Ascending aorta (tissue), 2 donors: ENCODE measurements at regions not wholly inside any gene's neighbourhood (a gene's known extent, or its start where the extent isn't known, plus 50 kb on each side); places are given as distances from the start of the nearest gene placed in this dataset.

Experiments
- DNase-seq, 2 donors: peaks; one replicate each; pipeline ENCODE4 v3.0.0-alpha.2; 2019; ENCODE audit warnings: low spot score in 2 of 2
- H3K27ac ChIP-seq, 2 donors: fragments of 200-600 bp; sonication (generic); one replicate each; pipeline ENCODE4 v1.5.1; 2016 to 2017; ENCODE audit warnings: mild to moderate bottlenecking in 1 of 2
- H3K27me3 ChIP-seq: fragments of 200-600 bp; sonication (generic); one replicate; pipeline ENCODE4 v1.5.1; 2017
- H3K36me3 ChIP-seq, 2 donors: fragments of 200-600 bp; sonication (generic); one replicate each; pipeline ENCODE4 v1.5.1; 2016
- H3K4me1 ChIP-seq, 2 donors: fragments of 200-600 bp; sonication (generic); one replicate each; pipeline ENCODE4 v1.5.1; 2016 to 2017; ENCODE audit warnings: mild to moderate bottlenecking in 1 of 2
- H3K4me3 ChIP-seq, 2 donors: fragments of 200-600 bp; sonication (generic); one replicate each; pipeline ENCODE4 v1.5.1; 2016 to 2017; ENCODE audit warnings: mild to moderate bottlenecking in 1 of 2
- H3K9me3 ChIP-seq, 2 donors: fragments of 200-600 bp; sonication (generic); one replicate each; pipeline ENCODE4 v1.5.1; 2016
- intact Hi-C: fragments of 100-400 bp; cut with DNase I; formaldehyde crosslinking; loops from one replicate; pipeline ENCODE4 v1.15.1; 2023
- TF ChIP-seq, protein P1 (sequence below), 3 experiments: fragments of 200-600 bp in 2 of 3; fragments of 450-650 bp in 1 of 3; sonication (generic) in 2 of 3; IDR thresholded peaks; one replicate each; pipeline ENCODE4 v1.5.1; 2016 to 2019; ENCODE audit warnings: antibody characterized with exemption in 3 of 3, mild to moderate bottlenecking in 1 of 3, moderate library complexity in 1 of 3

DNA sequence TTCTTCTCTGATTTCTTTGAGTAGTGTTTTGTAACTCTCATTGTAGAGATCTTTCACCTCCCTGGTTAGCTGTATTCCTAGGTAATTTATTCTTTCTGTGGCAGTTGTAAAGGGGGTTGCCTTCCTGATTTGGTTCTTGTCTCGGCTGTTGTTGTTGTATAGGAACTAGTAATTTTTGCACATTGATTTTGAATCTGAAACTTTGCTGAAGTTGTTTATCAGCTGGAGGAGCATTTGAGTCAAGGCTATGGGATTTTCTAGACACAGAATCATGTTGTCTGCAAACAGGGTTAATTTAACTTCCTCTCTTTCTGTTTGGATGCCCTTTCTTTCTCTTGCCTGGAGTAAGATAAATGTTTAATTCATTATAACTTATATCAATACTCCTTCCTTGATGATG, 86.4 kb downstream of the OLIG3 start:
- Histone ChIP-seq H3K27me3 (no peaks in the 10 kb centered on the region), H3K27ac (no peak overlapping the region), H3K4me1 (no peaks in the 10 kb centered on the region), H3K36me3 (no peaks in the 10 kb centered on the region), H3K4me3 (no peak overlapping the region), H3K9me3 (no peaks in the 10 kb centered on the region)
- intact Hi-C loops = no loop called here
- TF ChIP-seq, protein P1, sequence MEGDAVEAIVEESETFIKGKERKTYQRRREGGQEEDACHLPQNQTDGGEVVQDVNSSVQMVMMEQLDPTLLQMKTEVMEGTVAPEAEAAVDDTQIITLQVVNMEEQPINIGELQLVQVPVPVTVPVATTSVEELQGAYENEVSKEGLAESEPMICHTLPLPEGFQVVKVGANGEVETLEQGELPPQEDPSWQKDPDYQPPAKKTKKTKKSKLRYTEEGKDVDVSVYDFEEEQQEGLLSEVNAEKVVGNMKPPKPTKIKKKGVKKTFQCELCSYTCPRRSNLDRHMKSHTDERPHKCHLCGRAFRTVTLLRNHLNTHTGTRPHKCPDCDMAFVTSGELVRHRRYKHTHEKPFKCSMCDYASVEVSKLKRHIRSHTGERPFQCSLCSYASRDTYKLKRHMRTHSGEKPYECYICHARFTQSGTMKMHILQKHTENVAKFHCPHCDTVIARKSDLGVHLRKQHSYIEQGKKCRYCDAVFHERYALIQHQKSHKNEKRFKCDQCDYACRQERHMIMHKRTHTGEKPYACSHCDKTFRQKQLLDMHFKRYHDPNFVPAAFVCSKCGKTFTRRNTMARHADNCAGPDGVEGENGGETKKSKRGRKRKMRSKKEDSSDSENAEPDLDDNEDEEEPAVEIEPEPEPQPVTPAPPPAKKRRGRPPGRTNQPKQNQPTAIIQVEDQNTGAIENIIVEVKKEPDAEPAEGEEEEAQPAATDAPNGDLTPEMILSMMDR (IDR thresholded peaks at IDR 0.05) = no peak
- no peak for DNase-seq

DNA sequence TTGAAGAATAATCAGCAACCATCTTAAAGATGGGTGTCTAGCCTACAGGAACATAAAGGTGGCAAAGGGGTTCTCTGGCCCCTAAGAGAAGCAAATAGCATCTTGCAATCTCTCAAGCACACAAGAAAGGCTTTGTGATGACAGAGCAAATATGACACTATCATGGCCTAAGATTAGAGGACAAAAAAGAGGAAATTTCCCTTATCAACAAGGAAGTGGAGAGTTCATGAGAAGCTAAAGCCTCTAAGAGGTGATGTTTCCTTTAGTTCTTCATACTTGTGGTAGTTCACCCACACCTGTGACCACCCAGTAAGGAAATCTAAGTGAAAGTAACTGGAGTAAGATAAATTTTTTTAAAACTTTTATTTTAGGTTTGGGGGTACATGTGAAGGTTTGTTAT, 88.4 kb downstream of the OLIG3 start:
- Histone ChIP-seq H3K27ac (no peak overlapping the region), H3K9me3 (no peaks in the 10 kb centered on the region), H3K36me3 (no peaks in the 10 kb centered on the region), H3K27me3 (no peaks in the 10 kb centered on the region), H3K4me3 (no peak overlapping the region), H3K4me1 (no peaks in the 10 kb centered on the region)
- DNase-seq = no peak
- intact Hi-C loops = no loop called here
- TF ChIP-seq, protein P1 (IDR thresholded peaks at IDR 0.05) = no peak

DNA sequence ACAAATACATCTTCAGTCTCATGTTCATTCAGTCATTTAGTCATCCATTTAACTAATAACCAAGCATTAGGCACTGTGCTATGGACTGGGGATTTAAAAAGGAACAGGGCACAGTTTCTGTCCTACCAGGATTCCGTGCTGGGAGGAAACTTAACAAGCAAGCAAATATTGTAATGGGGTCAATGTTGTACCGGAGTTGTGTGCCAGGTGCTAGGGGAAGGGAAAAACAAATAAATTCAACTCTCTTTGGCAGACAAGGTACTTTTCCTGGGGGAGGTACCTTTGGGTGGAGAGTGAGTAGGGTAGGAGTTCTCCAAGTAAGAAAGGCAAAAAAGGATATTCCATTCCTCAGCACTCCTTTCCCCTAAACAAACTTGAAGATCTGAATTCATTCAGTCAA, 90.3 kb downstream of the OLIG3 start:
- Histone ChIP-seq H3K4me3 (no peak overlapping the region), H3K27me3 (no peaks in the 10 kb centered on the region), H3K27ac (no peak overlapping the region), H3K4me1 (no peaks in the 10 kb centered on the region), H3K9me3 (no peaks in the 10 kb centered on the region), H3K36me3 (no peaks in the 10 kb centered on the region)
- TF ChIP-seq, protein P1 (IDR thresholded peaks at IDR 0.05) = no peak
- no peak for DNase-seq
- intact Hi-C loops = no loop called here

DNA sequence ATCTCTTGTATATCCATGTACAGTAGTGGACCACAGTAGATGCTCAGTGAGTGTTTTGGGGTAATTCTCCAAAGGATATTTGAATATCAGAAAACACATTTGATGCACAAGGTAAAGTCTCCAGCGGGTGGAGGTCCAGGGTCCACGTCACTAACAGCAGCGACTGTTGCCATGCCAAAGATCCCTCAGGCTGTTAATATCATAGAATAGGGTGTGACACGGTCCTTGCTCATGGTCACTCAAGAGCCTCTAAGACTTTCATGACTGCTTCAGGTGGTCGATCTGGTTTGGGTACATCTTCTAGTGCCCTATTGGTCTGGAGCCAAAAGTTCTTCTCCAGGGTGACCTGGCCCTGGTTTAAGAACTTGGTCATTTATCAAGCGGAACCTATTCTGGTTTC, 90.8 kb downstream of the OLIG3 start:
- H3K4me3 ChIP-seq = no peak overlapping the region
- H3K36me3 ChIP-seq = no peaks in the 10 kb centered on the region
- intact Hi-C loops = no loop called here
- no peak for DNase-seq
- no peaks in the 10 kb centered on the region for H3K27me3 ChIP-seq
- TF ChIP-seq, protein P1 (IDR thresholded peaks at IDR 0.05) = no peak
- H3K4me1 ChIP-seq = no peaks in the 10 kb centered on the region
- no peaks in the 10 kb centered on the region for H3K9me3 ChIP-seq
- no peak overlapping the region for H3K27ac ChIP-seq

DNA sequence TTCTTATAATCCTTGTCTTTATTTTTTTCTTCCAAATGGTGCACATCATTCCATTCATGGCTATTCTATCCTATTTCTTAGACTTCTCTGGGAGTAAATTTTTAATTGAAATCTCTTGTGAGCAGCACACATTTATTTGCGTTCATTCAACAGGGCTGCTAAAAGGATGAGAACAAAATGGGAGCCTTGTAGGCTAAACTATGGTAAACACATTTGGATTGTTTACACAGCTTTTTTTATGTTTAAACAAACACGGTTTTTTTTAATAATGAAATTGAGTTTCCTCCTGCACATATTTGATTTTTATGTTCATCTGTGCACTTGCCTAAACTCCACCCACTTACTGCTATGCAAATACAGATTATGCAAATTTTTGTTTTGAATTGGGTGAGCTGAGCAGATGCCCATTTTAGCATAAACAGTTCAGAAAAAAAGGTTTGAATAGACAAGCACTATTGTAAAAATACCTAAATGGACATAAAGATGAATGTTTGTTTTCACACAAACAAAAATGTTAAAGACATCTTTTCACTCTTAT, 92.0 kb downstream of the OLIG3 start:
- TF ChIP-seq, protein P1 (IDR thresholded peaks at IDR 0.05) = no peak
- intact Hi-C loops = no loop called here
- Histone ChIP-seq H3K4me1 (no peaks in the 10 kb centered on the region), H3K27me3 (no peaks in the 10 kb centered on the region), H3K36me3 (no peaks in the 10 kb centered on the region), H3K27ac (no peak overlapping the region), H3K9me3 (no peaks in the 10 kb centered on the region), H3K4me3 (no peak overlapping the region)
- DNase-seq = no peak

DNA sequence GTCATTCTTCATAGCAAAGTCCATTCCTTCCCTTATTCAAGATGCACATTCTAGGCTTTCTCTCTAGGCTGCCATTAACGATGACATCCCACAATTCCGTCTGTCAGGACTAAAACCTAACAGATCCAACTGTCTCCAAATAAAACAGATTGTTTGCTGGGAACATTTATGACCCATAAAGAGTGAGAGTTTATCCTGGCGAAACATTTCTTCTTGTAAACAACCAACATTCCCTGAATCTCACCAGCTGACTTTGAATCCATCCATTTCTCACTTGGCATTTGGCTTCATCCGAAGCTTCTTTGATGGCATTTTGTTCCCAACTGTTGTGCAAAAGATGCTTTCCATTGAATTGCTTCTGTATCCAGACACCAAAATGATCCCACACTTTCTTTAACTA, 93.1 kb downstream of the OLIG3 start:
- no peak for DNase-seq
- H3K4me3 ChIP-seq = no peak overlapping the region
- H3K27ac ChIP-seq = no peak overlapping the region
- H3K4me1 ChIP-seq = no peaks in the 10 kb centered on the region
- no peaks in the 10 kb centered on the region for H3K27me3 ChIP-seq
- TF ChIP-seq, protein P1 (IDR thresholded peaks at IDR 0.05) = no peak
- no peaks in the 10 kb centered on the region for H3K9me3 ChIP-seq
- no peaks in the 10 kb centered on the region for H3K36me3 ChIP-seq
- intact Hi-C loops = no loop called here
